Transverse colon (tissue), 4 donors: ENCODE measurements at regions not wholly inside any gene's neighbourhood (a gene's known extent, or its start where the extent isn't known, plus 50 kb on each side); places are given as distances from the start of the nearest gene placed in this dataset.

Source experiments
- CTCF ChIP-seq, 5 experiments: fragments of 200-600 bp in 3 of 5; fragments of 450-650 bp in 2 of 5; sonication (generic) in 3 of 5; IDR thresholded peaks; 1 replicate in 2 of 5; 2 replicates in 3 of 5; pipeline ENCODE4 v1.5.1; 2016 to 2017; ENCODE audit warnings: antibody characterized with exemption in 5 of 5, inconsistent platforms in 3 of 5, mild to moderate bottlenecking in 2 of 5, moderate library complexity in 1 of 5
- POLR2AphosphoS5 ChIP-seq, 3 donors: sonication (generic); formaldehyde crosslinking; IDR thresholded peaks; one replicate each; pipeline ENCODE4 v1.6.1; 2016; ENCODE audit warnings: antibody characterized with exemption in 3 of 3

GRCh38 chr1:164479242-164479641 is 79.7 kb upstream of the PBX1 start:
- no peak for TF ChIP-seq CTCF (IDR thresholded peaks at IDR 0.05)
- no peak for TF ChIP-seq POLR2AphosphoS5 (IDR thresholded peaks at IDR 0.05)
